K562 (cell line): ENCODE measurements at regions not wholly inside any gene's neighbourhood (a gene's known extent, or its start where the extent isn't known, plus 50 kb on each side); places are given as distances from the start of the nearest gene placed in this dataset.

Source experiments
- ATAC-seq: fragments of 200-7000 bp; cut with Tn5 transposase; 3 replicates; pipeline ENCODE4 v1.9.1; 2020; ENCODE audit warnings: moderate library complexity
- BruUV-seq: library from RNA; stranded (reverse); fragments of 400-500 nt; replicated peaks from 2 replicates; lab custom pipeline; 2021; lab: Mats Ljungman, UMichigan
- CTCF ChIA-PET: fragments of 300-600 bp; formaldehyde crosslinking; extraction: SDS; loops from one replicate; lab custom pipeline; 2021; ENCODE audit warnings: low intra/inter-chr PET ratio; lab: Yijun Ruan, JAX
- POLR2A ChIA-PET: fragments of 300-600, 350-650 bp; sonication (Branson Sonifier 250); formaldehyde crosslinking; extraction: SDS; loops from one replicate; lab custom pipeline; 2021; ENCODE audit warnings: antibody characterized with exemption, inconsistent platforms; lab: Yijun Ruan, JAX
- DNase-seq, 4 experiments: peaks; one replicate each; pipeline versions ENCODE4 v3.0.0 to v3.0.0-alpha.2; 2011 to 2018; ENCODE audit warnings: low spot score in 3 of 4, mixed read lengths in 3 of 4; ENCODE audit errors: extremely low read depth in 1 of 4
- FAIRE-seq: peaks from 2 replicates; lab custom pipeline; 2011; peaks lifted over from hg19 to GRCh38; lab: Jason Lieb, UNC
- H2AFZ ChIP-seq: 2 replicates; pipeline ENCODE4 v1.6.0; 2011; ENCODE audit warnings: low read depth, low read length, control low read depth, inconsistent platforms
- H3K27ac ChIP-seq: fragments of 200-600 bp; 3 replicates; pipeline ENCODE4 v1.8.0; 2011; ENCODE audit warnings: low read depth, mild to moderate bottlenecking, control low read depth, inconsistent platforms, low read length, moderate library complexity, mixed read lengths; ENCODE audit errors: extremely low read depth
- H3K27me3 ChIP-seq, 2 experiments: fragments of 300-600 bp in 1 of 2; 2 replicates in 1 of 2; 3 replicates in 1 of 2; pipeline versions ENCODE4 v1.6.0 to v1.8.0; 2011; ENCODE audit warnings: inconsistent platforms in 2 of 2, low read length in 2 of 2, mild to moderate bottlenecking in 1 of 2, mixed read lengths in 1 of 2, moderate library complexity in 1 of 2; ENCODE audit not compliant: control insufficient read depth in 2 of 2, insufficient read depth in 2 of 2
- H3K36me3 ChIP-seq: fragments of 300-600 bp; 3 replicates; pipeline ENCODE4 v1.8.0; 2011; ENCODE audit warnings: mild to moderate bottlenecking, low read length, inconsistent platforms; ENCODE audit not compliant: control insufficient read depth, insufficient read depth
- H3K4me1 ChIP-seq, 2 experiments: fragments of 200-600 bp in 1 of 2; replicated peaks in 1 of 2; 2 replicates in 1 of 2; 3 replicates in 1 of 2; pipeline versions ENCODE4 v1.5.1 to v1.8.0; 2011; ENCODE audit warnings: inconsistent platforms in 2 of 2, low read length in 2 of 2, mild to moderate bottlenecking in 1 of 2, mixed read lengths in 1 of 2, moderate library complexity in 1 of 2; ENCODE audit not compliant: control insufficient read depth in 2 of 2, insufficient read depth in 2 of 2
- H3K4me2 ChIP-seq: 2 replicates; pipeline ENCODE4 v1.6.1; 2011; ENCODE audit warnings: low read length, control low read depth, inconsistent platforms, mixed read lengths; ENCODE audit not compliant: insufficient read depth
- H3K4me3 ChIP-seq: fragments of 200-600 bp; sonication (generic), shearing (Covaris generic); 2 replicates; pipeline ENCODE4 v1.5.1; 2016; ENCODE audit warnings: control low read depth, inconsistent platforms
- H3K79me2 ChIP-seq: fragments of 200-600 bp; 3 replicates; pipeline ENCODE4 v1.8.0; 2011; ENCODE audit warnings: low read length, inconsistent platforms; ENCODE audit not compliant: control insufficient read depth, insufficient read depth
- H3K9ac ChIP-seq, 2 experiments: 2 replicates each; pipeline versions ENCODE4 v1.6.0 to v1.6.1; 2011; ENCODE audit warnings: low read depth in 2 of 2, low read length in 2 of 2, control low read depth in 1 of 2, inconsistent platforms in 1 of 2, mild to moderate bottlenecking in 1 of 2, mixed read lengths in 1 of 2; ENCODE audit not compliant: insufficient read depth in 1 of 2
- H3K9me1 ChIP-seq: one replicate; pipeline ENCODE4 v1.6.0; 2011; ENCODE audit warnings: inconsistent platforms, mild to moderate bottlenecking, low read length, moderate library complexity; ENCODE audit not compliant: control insufficient read depth, insufficient read depth
- H3K9me3 ChIP-seq: replicated peaks from 2 replicates; pipeline ENCODE4 v1.5.1; 2011; ENCODE audit warnings: low read depth, low read length, inconsistent platforms; ENCODE audit not compliant: control insufficient read depth, insufficient read depth
- H4K20me1 ChIP-seq: replicated peaks from 2 replicates; pipeline ENCODE4 v1.6.1; 2011; ENCODE audit warnings: low read length, inconsistent platforms, mixed read lengths; ENCODE audit not compliant: control insufficient read depth, insufficient read depth
- BRD4 ChIP-seq: fragments of 200-600 bp; sonication (generic); IDR thresholded peaks from 2 replicates; pipeline ENCODE4 v1.6.1; 2017; ENCODE audit warnings: inconsistent platforms
- CBFA2T2 ChIP-seq: fragments of 450-650 bp; conservative IDR thresholded peaks from 2 replicates; pipeline ENCODE4 v1.6.1; 2017; ENCODE audit warnings: mild to moderate bottlenecking
- DMBX1 ChIP-seq: fragments of 250-450 bp; sonication (Bioruptor Pico); IDR thresholded peaks from 2 replicates; pipeline ENCODE4 v1.8.0; 2022; ENCODE audit warnings: inconsistent platforms, mild to moderate bottlenecking, moderate library complexity, borderline replicate concordance
- GTF2B ChIP-seq: IDR thresholded peaks from 2 replicates; pipeline ENCODE4 v1.6.1; 2011; ENCODE audit not compliant: insufficient read length; ENCODE audit errors: extremely low read depth
- NCOA2 ChIP-seq, 2 experiments: fragments of 450-650 bp; IDR thresholded peaks; 2 replicates each; pipeline ENCODE4 v1.6.1; 2018; ENCODE audit warnings: mild to moderate bottlenecking in 2 of 2, moderate library complexity in 1 of 2; ENCODE audit not compliant: partially characterized antibody in 2 of 2
- NFE2 ChIP-seq: IDR thresholded peaks from 2 replicates; pipeline ENCODE4 v1.6.1; 2014; ENCODE audit warnings: antibody characterized with exemption, low read depth
- RBM17 ChIP-seq: fragments of 200-400 bp; formaldehyde crosslinking; IDR thresholded peaks from 2 replicates; pipeline ENCODE4 v1.6.1; 2017; ENCODE audit warnings: low read depth, mild to moderate bottlenecking, low read length, borderline replicate concordance
- RBM34 ChIP-seq: fragments of 200-400 bp; formaldehyde crosslinking; IDR thresholded peaks from 2 replicates; pipeline ENCODE4 v1.6.1; 2018; ENCODE audit warnings: low read length, borderline replicate concordance; ENCODE audit not compliant: insufficient read depth
- RFX1 ChIP-seq: fragments of 450-650 bp; IDR thresholded peaks from 2 replicates; pipeline ENCODE4 v1.6.1; 2016; ENCODE audit warnings: mild to moderate bottlenecking, moderate library complexity
- RFX5 ChIP-seq: IDR thresholded peaks from 2 replicates; pipeline ENCODE4 v1.6.1; 2011; ENCODE audit warnings: low read depth, mild to moderate bottlenecking, improper control_type of control experiment, low read length
- SMARCE1 ChIP-seq: fragments of 450-650 bp; IDR thresholded peaks from 2 replicates; pipeline ENCODE4 v1.7.1; 2016; ENCODE audit warnings: mild to moderate bottlenecking
- THAP12 ChIP-seq: fragments of 250-450 bp; sonication (Bioruptor Pico); IDR thresholded peaks from 2 replicates; pipeline ENCODE4 v1.9.0; 2021; ENCODE audit warnings: mild to moderate bottlenecking, inconsistent platforms
- ZNF311 ChIP-seq: fragments of 250-450 bp; sonication (Bioruptor Pico); IDR thresholded peaks from 2 replicates; pipeline ENCODE4 v1.4.0; 2020; ENCODE audit warnings: mild to moderate bottlenecking, moderate library complexity
- WGBS: fragments of 100-300 bp; shearing (Covaris generic); methylation state at CpG from one replicate; pipeline ENCODE4 v1.1.6; 2016; ENCODE audit warnings: low coverage, mixed read lengths; ENCODE audit not compliant: insufficient coverage; ENCODE audit errors: missing lambda C conversion rate; 5-methylcytosine and 5-hydroxymethylcytosine counted together
- in situ Hi-C: fragments of 300-500 bp; cut with MboI; formaldehyde crosslinking; loops from 4 replicates; pipeline ENCODE4 v1.15.0; 2018; ENCODE audit warnings: inconsistent platforms, mixed read lengths
- intact Hi-C: fragments of 100-400 bp; cut with micrococcal nuclease; formaldehyde crosslinking; loops from 2 replicates; pipeline ENCODE4 v1.14.2; 2022

- TF ChIP-seq NFE2: no peak
- no peak for TF ChIP-seq THAP12
- TF ChIP-seq RBM17: no peak
- no peak for TF ChIP-seq SMARCE1
Measured at GRCh38 chrX:9149501-9150245, 115.7 kb upstream of the FAM9B start (continued).

- H3K9me1 ChIP-seq: no peaks in the 10 kb centered on the region
- H3K27me3 ChIP-seq: no peaks in the 10 kb centered on the region; a peak in 1 of 5 replicates
- CTCF ChIA-PET: no interaction called here
- no peak overlapping the region for H2AFZ ChIP-seq
- intact Hi-C loops: no loop called here
- H3K27ac ChIP-seq: no peak overlapping the region
- no peak overlapping the region for H3K4me2 ChIP-seq
- no TSS peak for BruUV-seq
- H3K79me2 ChIP-seq: no peaks in the 10 kb centered on the region
- WGBS: 0% methylated on average over 2 of the region's 2 CpGs
- H3K9me3 ChIP-seq: no peaks in the 10 kb centered on the region
- H3K9ac ChIP-seq: no peak overlapping the region
- no peaks in the 10 kb centered on the region for H4K20me1 ChIP-seq
- H3K36me3 ChIP-seq: no peaks in the 10 kb centered on the region
- H3K4me1 ChIP-seq: no peaks in the 10 kb centered on the region
- TF ChIP-seq ZNF311 (CRISPR knock-in tag) (no peak), NCOA2 (IDR thresholded peaks at IDR 0.05; ENCODE audit: partially characterized antibody in 2 of 2) (no peak), GTF2B (no peak), RFX1 (no peak), RFX5 (no peak), RBM34 (no peak), DMBX1 (CRISPR knock-in tag) (no peak), BRD4 (no peak), CBFA2T2 (no peak)
- TF ChIP-seq, all 486 proteins: peak for 0
- H3K4me3 ChIP-seq: no peak overlapping the region
- ATAC-seq: no peak
- FAIRE-seq: no peak
- in situ Hi-C loops: no loop called here
- POLR2A ChIA-PET: no interaction called here
- DNase-seq: no peak
Measured at GRCh38 chrX:9151772-9152307, 117.9 kb upstream of the FAM9B start.
